ENCODE measurements at regions not wholly inside any gene's neighbourhood (a gene's known extent, or its start where the extent isn't known, plus 50 kb on each side); places are given as distances from the start of the nearest gene placed in this dataset.

DNA sequence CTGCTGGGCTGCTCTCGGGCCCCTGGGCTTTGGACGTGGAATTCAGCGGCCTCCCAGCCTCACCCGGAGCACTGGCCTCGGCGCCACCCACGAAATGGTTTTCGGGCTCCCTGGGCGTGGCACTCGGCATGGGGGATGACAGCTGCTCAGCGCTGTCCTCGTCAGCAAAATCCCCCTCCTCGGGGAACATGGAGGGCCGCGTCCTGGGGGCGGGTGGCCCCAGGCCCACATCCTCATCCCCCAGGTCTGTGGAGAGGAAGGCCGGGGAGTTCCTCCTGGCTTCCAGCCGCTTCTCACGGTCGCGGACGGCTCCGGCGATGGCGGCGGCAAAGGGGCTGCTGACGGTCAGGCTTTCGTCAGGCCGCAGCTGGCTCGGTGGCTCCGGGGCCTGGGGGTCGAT, 88.4 kb downstream of the CTTN start:
- no peak for DNase-seq

DNA sequence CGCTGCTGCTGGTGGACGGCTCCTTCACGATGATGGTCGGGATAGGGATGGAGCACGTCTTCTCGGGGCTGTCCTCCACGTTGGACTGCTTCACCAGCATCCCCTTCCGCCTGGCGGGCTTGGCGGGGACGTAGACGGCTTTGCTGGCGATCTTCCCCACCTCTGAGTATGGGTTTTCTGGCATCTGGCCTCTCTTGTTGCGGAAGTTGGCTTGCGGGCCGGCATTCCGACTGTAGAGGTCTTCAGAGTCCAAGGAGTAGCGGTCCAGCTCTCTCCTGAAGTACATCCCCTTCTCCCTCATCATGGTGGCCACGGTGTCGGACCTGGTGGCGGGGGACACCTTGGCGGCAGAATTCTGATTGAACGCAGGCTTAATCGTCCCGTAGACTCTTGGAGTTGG, 88.8 kb downstream of the CTTN start:
- no peak for DNase-seq

DNA sequence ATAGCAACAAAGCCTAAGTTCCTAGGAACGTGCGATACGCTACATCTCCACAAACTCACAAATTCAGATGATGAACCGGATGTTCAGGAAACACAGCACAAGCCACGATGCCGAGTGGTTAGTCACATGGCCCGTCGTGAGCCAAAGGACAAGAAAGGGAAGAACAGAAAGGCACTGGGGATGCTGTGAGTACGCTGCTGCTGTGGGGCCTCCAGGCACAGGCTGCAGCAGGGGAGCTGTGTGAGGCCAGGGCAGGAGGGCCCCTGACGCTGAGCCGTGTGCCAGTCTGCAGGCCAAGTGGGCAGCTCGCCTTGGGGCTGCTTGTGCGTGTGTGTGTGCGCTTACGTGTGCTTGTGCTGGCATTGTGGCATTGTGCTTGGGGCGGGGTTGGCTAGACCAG, 89.4 kb downstream of the CTTN start:
- no peak for DNase-seq

DNA sequence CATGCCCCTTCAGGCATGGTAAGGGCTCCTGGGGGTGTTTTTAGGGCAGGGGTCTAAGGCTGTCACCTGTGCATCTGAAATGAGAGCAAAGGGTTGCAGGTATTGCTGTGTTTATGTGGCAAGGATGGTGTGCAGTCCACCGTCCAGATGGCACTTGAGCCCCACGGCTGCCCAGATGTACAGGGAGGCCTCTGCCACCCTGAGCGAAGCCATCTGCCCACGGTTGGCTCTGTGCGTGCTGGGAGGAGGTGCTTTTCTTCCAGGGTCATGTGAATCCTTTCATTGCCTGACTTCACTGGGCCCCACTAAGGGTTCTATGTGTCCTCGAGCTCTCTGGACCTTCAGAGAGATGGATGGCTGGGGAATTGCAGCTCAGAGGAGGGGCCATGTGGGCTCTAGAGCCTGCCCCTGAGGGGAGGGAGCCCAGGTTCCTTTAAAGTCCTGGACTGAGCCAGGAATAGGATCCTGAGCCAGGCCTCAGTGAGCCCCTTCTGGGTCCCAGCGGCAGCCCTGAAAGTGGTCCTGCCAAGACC, 89.9 kb downstream of the CTTN start:
- no peak for DNase-seq

DNA sequence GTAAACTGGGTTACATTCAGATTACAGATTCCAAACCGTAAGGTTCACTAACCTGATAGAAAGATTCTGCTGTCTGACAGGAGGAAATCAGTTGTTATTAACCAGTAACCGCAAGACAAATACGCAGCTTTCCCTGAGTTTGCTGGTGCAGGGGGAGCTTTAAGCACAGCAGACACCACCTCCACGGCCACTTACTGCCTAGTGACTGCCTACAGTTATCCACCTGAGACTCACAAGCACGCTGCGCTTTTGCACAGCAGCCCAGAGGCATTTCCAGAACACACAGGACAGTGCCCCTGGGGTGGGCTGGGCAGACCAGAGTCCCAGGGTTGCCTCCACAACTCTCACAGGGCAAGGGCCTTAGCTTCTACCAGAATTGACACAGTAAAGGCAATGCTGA, 90.9 kb downstream of the CTTN start:
- DNase-seq = no peak

DNA sequence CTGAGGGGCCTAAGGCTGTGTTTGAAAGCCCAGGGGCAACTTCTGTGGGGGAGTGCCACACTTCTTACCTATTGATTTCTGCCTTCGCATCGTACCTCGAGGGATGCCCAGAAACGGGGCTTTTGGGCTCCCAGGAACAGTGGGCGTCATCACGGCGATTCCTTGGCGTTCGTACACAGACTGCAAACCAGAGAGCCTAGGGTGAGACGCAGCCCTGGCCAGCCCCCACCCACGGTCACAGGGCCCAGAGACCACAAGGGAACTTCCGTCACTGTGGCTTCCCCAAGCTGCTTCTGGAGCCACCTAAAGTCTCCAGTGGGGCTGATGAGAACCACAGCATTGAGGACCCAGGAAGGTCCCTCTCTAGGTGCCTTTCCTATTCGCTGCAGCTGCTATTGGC, 91.9 kb downstream of the CTTN start:
- DNase-seq = no peak

DNA sequence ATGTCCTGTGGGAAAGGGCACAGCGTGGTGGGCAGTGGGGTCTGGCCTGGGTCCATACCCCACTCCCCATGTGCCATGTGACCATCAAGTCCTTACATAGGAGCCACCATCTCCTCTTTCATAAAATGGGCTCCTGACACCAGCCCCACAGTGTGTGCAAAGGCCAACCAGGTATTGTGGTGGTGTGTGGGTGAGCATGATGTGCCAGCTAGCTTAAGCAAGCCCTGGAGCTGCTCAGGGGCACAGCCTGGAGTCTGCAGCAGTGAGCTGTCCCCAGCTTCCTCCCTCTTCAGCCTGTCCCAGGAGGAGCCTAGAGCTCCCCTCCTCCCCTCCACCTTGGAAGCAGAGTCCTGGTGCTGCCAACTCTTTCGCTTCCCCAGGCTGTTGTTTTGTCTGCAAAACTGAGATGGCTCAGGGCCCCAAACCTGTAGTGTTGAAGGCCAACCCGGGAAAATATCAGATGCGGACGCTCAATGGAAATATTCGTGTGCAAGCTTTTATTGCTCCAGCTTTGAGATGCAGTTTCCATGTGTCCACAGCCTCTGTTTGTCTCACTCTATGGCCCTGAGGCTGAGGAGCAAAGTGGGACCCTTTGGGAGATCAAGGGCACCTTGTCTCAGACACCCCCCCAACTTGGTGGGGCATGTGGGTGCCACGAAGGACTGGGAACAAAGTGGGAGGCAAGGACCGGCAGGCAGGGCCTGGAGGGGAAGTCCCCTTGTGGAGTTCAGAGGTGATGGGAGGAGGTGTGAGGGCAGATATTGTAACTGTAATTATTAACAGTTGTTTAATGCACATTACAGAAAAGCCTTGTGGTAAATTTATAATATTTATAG, 92.6 kb downstream of the CTTN start:
- no peak for DNase-seq

DNA sequence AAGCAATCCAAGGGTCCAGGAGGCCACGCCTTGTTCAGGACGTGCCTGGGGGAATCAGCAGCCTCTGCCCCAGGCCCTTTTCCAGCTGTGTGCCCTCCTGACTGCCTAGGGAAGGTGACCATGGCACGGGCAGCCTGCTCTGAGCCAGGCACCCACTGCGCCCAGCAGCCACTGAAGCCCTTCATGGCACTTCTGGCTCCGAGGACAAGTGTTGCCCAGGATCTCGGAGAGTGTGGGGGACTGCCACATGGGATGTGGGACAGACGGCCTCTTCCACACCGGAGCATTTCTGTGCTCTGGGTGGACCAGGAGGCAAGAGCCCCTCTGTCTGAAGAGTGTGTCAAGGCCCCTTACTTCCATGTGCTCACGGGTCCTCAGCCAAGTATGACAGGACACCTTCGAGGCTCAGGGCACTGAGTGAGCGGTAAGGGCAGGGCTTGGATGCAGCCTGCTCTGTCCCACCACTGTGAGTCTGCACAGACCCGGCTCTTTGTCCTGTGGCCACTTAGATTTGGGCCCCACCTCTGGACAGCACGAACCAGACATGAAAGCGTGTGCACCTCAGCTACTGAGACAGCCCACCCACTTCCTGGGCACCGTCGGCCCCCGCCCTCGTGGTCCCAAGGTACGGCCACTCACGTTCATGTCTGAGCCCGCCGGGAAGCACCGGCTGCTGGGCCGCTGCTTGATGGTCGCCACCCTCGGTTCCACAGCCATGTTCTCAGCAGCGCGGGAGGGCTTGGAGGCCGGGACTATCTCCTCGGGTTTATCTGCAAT, 93.6 kb downstream of the CTTN start:
- DNase-seq = no peak

DNA sequence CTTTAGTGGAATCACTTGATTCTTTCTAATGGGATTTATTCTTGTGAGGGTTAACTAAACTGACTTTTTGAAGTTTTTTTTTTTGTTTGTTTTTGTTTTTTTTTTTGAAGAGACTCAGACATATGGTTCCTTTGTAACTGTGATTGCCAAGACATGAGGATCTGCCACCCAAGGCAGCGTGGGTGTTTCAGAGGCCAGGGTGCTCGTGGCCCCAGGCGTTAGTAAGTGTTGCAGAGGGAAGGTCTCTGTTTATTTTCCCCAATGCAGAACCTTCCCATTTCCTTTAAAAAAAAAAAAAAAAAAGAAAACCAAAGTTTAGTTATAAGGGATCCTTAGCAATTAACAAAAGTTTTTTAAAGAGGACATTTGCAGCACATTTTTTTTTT, 94.8 kb downstream of the CTTN start:
- no peak for DNase-seq

DNA sequence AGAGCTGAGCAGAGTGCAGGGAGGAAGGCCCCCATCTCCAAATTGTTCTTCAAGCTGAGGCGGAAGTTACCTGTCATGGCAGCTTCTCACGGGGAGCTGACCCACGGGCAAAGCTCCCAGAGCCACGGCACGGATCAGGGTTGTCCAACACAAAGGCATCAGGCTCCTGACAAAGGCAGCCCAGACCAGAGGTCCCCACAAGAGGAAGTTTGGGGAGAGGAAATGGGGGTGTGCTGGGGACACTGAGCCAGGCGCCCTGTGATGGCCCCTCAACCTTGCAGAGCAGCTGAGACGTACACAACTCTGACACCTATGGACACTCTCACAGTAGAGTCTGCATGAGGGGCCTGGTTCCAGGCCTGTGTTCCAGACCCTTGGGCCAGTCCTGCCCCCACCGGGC, 95.6 kb downstream of the CTTN start:
- DNase-seq = no peak

DNA sequence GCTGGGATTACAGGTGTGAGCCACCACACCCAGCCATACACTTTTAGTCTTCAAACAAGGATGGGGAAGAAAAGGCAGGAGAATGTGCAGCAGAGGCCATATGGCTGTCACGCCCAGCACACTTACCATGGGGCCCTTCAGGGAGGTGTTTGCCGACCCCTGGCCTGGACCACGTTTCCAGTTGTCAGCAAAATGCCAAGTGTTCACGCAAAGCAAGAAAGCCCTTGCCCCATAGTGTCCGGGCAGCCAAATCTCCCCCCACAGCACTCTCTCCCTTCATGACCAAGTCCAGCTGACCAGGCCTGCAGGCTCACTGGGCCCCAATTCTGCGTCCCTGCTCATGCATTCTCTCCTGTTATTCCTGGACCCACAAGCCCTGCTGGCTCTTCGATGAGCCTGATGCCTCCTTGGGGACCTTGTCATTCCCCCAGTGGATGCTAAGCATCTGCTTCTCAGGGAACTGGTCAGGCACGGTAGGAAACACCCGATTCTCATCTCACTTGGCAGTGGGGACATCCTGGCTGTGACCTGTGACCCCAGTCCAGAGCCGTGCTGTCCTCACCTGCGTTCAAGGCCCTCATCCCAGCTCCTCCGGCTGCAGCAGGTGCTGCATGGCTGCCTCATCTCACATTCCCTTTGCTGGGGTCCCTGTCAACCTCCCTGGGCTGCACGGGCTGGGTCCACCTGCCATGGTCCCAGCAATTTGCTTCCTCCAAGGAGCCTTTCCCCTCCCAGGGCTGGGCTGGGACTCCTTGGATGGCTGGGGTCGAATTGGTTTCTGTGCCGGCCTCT, 96.4 kb downstream of the CTTN start:
- no peak for DNase-seq

DNA sequence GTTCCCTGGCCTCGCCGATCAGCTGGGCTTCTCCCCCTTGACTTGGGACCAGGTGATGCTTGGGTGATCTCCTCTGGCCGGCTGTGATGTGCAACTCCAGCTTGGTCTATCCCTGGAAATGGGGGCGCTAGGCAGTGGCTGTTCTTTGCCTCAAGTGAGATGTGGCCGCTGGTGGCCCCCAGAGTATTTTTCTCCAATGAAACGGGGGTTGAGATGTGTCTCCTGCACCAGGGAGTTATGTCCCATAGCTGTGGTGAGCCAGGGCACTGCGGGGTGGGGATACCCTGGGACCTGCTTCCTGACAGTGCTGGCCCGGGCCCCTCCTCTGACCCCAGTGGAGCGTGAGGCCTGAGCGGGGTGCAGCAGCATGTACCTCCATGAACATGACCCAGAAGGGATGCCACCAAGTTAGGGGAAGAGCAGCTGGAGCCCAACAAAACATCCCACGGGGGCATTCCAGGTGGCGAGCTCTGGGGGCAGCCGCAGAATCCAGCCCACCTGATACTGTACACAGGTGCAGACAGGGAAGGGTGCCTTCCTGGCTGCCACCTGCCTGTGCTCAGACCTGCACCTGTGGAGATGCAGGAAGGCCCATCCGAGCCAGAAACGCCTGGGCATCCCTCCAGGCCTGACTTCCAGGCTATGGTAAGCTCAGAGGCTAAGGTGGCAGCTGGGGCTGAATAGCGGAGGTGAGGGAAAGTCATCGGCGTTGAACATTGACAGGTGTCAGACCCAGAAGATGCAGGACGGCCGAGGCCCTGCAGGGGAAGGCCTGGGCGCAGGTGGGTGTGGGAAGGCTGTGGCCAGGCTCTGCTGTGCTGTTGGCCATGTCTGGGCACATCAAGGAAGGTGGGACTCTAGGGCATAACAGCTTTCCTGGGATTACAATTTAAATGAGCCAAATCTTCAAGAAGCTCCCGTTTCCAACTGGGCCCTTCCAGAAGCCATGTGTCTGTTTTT, 97.3 kb downstream of the CTTN start:
- no peak for DNase-seq

DNA sequence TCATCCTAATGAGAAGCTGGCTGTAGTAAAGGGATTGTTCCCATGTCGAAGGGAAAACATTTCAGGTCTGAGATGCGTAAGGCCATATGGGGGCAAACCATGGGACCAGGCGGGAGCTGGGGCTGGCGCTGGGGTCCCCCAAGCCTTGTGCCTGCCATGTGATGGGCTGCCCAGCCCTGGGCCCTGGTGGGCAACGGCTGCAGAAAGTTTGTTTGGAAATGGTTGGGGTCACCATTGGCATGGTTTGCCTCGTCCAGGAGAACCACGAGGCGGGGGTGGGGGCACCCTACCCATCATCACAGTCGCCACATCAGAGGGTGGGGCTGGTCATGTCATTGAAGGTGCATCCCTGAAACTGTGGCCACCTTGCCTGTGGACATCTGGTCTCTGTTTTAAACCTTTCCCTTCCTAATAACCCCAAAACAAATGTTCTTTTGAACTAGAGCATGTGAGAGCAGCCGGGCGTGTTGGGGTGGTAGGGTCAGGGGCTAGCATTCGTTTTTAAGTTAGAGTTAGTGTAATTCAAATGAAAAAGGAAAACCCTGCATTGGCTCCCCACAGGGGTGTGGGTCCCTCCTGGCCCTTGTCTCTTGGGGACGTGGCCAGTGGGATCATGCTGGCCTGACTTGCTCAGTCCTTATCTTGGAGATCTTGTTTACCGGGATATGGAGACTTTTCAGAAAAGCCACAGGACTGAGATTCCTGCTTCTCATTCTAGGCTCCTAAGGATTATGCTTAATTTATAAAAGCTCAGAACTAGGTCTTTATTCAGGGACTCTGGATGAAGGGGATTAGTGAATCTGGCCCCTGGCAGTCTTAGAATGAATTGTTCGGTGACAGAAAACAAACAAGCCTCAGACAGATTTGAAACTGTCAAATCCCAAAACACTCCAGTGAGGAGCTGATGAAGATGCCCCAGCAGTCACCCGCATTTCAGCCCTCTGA, 98.5 kb downstream of the CTTN start:
- DNase-seq = no peak

DNA sequence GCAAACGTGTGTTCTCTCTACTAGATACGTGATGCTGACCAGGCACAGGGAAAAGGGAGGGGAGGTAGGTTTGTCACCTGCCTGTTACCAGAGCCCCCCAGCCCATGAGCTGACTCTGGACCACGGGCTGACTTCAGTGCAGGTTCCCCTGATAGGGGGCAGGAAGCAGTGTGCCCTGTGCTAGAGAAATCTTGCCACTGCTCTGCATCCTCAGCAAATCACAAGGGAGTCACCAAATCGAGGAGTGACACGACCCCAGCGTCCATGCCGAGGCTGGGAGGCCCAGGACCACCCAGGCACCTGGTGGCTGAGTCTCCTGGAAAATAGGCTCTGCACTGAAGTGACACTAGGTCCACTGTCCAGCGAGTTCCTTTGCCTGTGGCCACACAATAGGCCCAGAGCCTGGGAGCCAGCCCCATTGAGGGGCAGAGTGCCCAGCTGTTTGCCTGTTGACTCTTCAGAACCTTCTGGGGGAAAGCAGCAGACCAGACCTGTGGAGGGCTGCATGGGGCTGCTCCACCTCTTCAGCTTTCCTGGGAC, 99.3 kb downstream of the CTTN start:
- DNase-seq = no peak

DNA sequence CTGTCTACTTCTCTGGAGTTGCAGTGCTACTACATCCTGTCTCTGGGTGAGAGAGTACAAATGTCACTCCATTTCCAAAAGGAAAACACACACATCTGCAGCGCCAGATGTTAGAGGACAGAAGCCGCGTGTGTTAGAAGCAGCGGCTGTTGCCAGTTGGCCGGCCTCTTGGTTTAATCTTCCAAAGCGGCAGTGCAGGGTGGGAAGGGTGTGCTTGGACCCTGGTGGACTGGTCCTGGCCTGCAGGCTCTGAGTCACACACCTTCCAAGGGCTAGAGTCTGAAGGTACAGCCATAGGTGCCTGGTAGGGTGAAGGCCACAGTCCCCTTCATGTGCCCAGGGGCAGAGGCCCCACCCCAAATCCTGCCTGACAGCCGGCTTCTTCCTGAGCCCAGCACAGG, 99.8 kb downstream of the CTTN start:
- DNase-seq = no peak

DNA sequence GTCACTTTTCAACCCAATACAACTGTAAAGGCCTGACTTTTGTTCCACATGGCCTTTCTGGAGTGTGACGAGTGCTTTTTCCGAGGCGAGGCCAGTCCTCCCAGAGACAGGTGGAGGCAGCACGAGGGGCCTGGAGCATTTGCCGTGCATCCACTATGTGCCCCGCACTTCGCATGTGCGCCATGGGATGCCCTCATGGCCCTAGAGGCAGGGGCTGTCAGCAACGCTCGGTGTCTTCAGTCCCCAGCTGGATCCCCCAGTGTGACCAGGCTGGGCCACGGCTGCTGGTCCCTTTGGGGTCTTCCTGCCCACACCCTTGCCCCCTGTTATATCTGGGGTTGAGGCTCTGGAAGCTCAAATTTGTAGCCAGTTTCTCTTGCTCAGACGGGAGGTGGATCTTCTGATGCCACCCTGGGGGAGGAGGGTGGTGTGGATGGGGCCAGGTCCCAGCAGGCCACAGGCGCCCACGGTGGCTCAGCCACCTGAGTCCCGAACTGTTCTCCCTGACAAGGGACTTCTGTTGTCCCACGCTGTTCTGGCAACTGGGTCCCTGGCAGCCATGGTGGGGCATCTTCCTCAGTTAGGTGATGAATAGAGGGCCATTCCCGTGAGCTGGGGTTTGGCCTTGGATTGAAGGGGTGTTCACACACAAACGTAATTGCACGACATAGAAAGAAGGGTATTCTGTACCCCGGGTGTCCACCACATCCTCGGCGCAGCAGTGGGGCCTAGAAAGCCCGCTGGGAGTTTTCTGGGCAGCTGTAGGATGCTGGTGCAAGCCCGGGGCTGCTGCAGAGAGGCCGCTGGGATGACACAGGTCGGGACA, 100.9 kb downstream of the CTTN start:
- DNase-seq = no peak

DNA sequence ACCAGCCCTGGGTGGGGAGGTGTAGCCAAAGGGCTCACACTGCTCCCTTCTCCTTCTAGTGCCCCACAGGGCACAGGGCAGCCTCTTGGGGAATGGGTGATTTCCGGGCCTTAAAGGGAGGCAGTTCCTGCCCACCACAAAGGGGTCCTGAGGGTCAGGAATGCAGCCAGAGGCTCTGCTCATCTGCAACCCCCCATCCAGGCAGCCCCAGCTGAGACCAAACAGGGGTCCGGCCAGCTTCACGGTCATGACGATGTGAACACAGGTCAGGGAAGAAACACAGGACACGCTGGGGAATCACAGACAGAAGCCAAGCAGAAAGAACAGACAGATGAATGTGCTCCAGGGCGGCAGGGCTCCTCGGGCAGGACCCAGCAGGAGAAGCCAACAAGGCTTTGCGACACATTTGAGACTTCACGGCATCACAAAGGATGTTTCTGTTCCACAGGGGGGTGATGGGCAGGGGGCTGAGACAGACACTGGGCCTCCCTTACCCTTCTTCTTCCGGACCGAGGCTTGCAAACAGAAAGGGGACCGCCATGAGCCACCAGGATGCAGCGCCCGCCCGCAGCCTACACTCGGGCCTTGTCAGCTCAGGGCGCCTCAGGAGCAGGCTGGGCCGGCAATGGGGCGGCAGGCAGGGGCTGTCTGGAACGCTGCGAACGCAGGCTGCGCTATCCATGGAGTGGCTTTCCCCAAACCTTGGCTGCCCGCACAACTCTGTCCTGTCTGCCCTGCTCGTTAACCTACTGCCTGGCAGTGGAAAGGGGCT, 101.9 kb downstream of the CTTN start:
- no peak for DNase-seq

DNA sequence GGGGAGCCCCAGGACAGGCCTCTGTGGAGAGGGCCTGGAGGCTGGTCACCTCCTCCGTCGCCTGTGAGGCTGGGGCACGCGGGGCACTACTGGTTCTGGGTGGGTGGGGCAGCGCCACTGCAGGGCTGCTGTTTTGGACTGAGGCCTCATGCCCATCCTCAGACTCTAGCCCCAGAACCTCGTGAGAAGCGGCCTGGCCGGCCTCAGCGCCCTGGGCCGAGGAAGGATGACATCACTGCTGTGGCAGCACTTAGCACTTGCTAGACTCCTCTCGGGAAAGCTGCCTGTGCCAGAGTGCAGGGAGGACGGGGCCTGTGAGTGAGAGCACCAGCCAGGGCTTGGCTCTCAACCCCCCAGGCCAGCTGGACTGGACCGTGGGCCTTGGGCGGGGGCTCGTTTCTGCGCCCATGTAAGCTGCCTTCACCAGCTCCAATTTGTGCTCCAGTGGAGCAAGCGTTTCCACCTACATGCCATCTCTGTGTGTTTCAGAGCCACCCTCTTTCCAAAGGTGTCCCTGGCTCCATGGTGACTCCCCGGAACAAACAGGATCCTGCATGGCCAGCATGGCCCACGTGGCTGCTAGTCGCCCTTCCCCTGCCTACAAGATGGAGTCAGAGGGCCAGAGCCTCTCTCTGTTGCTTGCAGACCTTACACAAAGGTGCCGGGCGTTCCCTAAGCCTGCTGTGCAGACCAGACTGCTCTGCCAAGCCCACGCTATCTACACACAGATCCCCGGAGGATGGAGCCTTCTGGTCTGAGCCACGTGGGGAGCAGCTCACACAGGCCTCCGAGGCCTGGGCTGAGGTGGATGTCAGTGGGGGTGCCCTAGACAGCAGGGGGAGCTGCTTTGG, 102.9 kb downstream of the CTTN start:
- no peak for DNase-seq

All from CD4-positive, alpha-beta T cell treated with Interleukin-12 subunit alpha and Interleukin-12 subunit beta, for 1 hour (primary cell).